ENCODE measurements at regions not wholly inside any gene's neighbourhood (a gene's known extent, or its start where the extent isn't known, plus 50 kb on each side); places are given as distances from the start of the nearest gene placed in this dataset.

- TF ChIP-seq EGR1 (IDR thresholded peaks at IDR 0.05; ENCODE audit: low read depth in 2 of 2): no peak
- TF ChIP-seq JUND (IDR thresholded peaks at IDR 0.05): no peak
- no peak for TF ChIP-seq MAX (IDR thresholded peaks at IDR 0.05)
- TF ChIP-seq FOXA2 (IDR thresholded peaks at IDR 0.05): no peak
- TF ChIP-seq, protein P1, sequence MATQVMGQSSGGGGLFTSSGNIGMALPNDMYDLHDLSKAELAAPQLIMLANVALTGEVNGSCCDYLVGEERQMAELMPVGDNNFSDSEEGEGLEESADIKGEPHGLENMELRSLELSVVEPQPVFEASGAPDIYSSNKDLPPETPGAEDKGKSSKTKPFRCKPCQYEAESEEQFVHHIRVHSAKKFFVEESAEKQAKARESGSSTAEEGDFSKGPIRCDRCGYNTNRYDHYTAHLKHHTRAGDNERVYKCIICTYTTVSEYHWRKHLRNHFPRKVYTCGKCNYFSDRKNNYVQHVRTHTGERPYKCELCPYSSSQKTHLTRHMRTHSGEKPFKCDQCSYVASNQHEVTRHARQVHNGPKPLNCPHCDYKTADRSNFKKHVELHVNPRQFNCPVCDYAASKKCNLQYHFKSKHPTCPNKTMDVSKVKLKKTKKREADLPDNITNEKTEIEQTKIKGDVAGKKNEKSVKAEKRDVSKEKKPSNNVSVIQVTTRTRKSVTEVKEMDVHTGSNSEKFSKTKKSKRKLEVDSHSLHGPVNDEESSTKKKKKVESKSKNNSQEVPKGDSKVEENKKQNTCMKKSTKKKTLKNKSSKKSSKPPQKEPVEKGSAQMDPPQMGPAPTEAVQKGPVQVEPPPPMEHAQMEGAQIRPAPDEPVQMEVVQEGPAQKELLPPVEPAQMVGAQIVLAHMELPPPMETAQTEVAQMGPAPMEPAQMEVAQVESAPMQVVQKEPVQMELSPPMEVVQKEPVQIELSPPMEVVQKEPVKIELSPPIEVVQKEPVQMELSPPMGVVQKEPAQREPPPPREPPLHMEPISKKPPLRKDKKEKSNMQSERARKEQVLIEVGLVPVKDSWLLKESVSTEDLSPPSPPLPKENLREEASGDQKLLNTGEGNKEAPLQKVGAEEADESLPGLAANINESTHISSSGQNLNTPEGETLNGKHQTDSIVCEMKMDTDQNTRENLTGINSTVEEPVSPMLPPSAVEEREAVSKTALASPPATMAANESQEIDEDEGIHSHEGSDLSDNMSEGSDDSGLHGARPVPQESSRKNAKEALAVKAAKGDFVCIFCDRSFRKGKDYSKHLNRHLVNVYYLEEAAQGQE (IDR thresholded peaks at IDR 0.05): no peak
- TF ChIP-seq TAF1 (conservative IDR thresholded peaks at IDR 0.05): no peak
- no peak for TF ChIP-seq GABPA (IDR thresholded peaks at IDR 0.05 in 1 of 2, conservative IDR thresholded peaks at IDR 0.05 in 1 of 2)
- TF ChIP-seq, protein P2, sequence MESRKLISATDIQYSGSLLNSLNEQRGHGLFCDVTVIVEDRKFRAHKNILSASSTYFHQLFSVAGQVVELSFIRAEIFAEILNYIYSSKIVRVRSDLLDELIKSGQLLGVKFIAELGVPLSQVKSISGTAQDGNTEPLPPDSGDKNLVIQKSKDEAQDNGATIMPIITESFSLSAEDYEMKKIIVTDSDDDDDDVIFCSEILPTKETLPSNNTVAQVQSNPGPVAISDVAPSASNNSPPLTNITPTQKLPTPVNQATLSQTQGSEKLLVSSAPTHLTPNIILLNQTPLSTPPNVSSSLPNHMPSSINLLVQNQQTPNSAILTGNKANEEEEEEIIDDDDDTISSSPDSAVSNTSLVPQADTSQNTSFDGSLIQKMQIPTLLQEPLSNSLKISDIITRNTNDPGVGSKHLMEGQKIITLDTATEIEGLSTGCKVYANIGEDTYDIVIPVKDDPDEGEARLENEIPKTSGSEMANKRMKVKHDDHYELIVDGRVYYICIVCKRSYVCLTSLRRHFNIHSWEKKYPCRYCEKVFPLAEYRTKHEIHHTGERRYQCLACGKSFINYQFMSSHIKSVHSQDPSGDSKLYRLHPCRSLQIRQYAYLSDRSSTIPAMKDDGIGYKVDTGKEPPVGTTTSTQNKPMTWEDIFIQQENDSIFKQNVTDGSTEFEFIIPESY (IDR thresholded peaks at IDR 0.05): no peak
- TF ChIP-seq SP1 (IDR thresholded peaks at IDR 0.05): no peak
- no peak for TF ChIP-seq YY1 (IDR thresholded peaks at IDR 0.05)
- TF ChIP-seq FOXA1 (IDR thresholded peaks at IDR 0.05): no peak
- TF ChIP-seq ATF3 (IDR thresholded peaks at IDR 0.05): no peak
- no peak for TF ChIP-seq HNF4A (conservative IDR thresholded peaks at IDR 0.05)
- no peak for TF ChIP-seq RAD21 (IDR thresholded peaks at IDR 0.05)
- no peak for DNase-seq (ENCODE audit: low spot score)
- H3K9ac ChIP-seq (ENCODE audit: low read depth in 1 of 2, low read length in 2 of 2): no peak overlapping the region
- no peak overlapping the region for H3K27ac ChIP-seq (ENCODE audit: low read depth in 1 of 2, low read length in 2 of 2)
- H3K36me3 ChIP-seq (ENCODE audit: control insufficient read depth in 4 of 4, insufficient read depth in 3 of 4, low read depth in 1 of 4, low read length in 3 of 4): no peaks in the 10 kb centered on the region
- WGBS: 75% methylated on average over 1 of the region's 1 CpG
- no peak overlapping the region for H3K4me3 ChIP-seq (ENCODE audit: low read depth in 1 of 3, low read length in 3 of 3)
- H3K27me3 ChIP-seq (ENCODE audit: control insufficient read depth in 4 of 4, insufficient read depth in 4 of 4, low read length in 3 of 4): no peaks in the 10 kb centered on the region
- no peaks in the 10 kb centered on the region for H3K4me1 ChIP-seq (ENCODE audit: control insufficient read depth in 4 of 4, insufficient read depth in 4 of 4, low read length in 3 of 4)
- no peaks in the 10 kb centered on the region for H3K9me3 ChIP-seq (ENCODE audit: control insufficient read depth in 4 of 4, low read length in 3 of 4)
Measured at GRCh38 chr18:46297124-46297523, 192.9 kb downstream of the HAUS1 start.

DNA sequence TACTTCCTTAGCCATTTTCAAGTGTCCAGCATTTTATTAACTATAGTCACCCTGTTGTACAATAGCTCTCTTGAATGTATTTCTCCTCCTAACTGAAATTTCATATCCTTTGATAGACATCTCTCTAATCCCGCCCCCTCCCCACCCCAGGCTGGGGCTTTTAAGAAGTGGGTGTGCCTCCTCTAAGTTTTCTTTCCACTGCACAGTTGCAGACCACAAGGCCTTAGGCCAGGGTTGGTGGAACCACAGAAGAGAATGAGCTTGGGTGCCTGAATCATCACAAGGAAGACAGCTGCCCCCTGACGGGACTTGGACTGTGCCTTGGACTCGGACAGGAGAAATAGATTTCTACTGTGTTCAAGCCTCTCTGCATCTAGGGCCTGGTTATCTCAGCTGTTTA, 193.4 kb downstream of the HAUS1 start:
- no peak for DNase-seq (ENCODE audit: low spot score)
- no peaks in the 10 kb centered on the region for H3K4me1 ChIP-seq (ENCODE audit: control insufficient read depth in 4 of 4, insufficient read depth in 4 of 4, low read length in 3 of 4)
- H3K27me3 ChIP-seq (ENCODE audit: control insufficient read depth in 4 of 4, insufficient read depth in 4 of 4, low read length in 3 of 4): no peaks in the 10 kb centered on the region
- H3K27ac ChIP-seq (ENCODE audit: low read depth in 1 of 2, low read length in 2 of 2): no peak overlapping the region
- no peak overlapping the region for H3K4me3 ChIP-seq (ENCODE audit: low read depth in 1 of 3, low read length in 3 of 3)
- WGBS: 92% methylated on average over 3 of the region's 3 CpGs
- H3K36me3 ChIP-seq (ENCODE audit: control insufficient read depth in 4 of 4, insufficient read depth in 3 of 4, low read depth in 1 of 4, low read length in 3 of 4): no peaks in the 10 kb centered on the region
- no peak overlapping the region for H3K9ac ChIP-seq (ENCODE audit: low read depth in 1 of 2, low read length in 2 of 2)
- no peaks in the 10 kb centered on the region for H3K9me3 ChIP-seq (ENCODE audit: control insufficient read depth in 4 of 4, low read length in 3 of 4)
- TF ChIP-seq HNF4A (conservative IDR thresholded peaks at IDR 0.05) (no peak), HNF4G (IDR thresholded peaks at IDR 0.05) (no peak), NR2F2 (IDR thresholded peaks at IDR 0.05) (no peak), RAD21 (IDR thresholded peaks at IDR 0.05) (no peak), ATF3 (IDR thresholded peaks at IDR 0.05) (no peak), RXRA (IDR thresholded peaks at IDR 0.05) (no peak), TAF1 (conservative IDR thresholded peaks at IDR 0.05) (no peak), SP1 (IDR thresholded peaks at IDR 0.05) (no peak), MAX (IDR thresholded peaks at IDR 0.05) (no peak), FOXA1 (IDR thresholded peaks at IDR 0.05) (no peak)
- TF ChIP-seq, protein P2 (IDR thresholded peaks at IDR 0.05): no peak
- TF ChIP-seq, protein P1 (IDR thresholded peaks at IDR 0.05): no peak
- TF ChIP-seq, protein P3, sequence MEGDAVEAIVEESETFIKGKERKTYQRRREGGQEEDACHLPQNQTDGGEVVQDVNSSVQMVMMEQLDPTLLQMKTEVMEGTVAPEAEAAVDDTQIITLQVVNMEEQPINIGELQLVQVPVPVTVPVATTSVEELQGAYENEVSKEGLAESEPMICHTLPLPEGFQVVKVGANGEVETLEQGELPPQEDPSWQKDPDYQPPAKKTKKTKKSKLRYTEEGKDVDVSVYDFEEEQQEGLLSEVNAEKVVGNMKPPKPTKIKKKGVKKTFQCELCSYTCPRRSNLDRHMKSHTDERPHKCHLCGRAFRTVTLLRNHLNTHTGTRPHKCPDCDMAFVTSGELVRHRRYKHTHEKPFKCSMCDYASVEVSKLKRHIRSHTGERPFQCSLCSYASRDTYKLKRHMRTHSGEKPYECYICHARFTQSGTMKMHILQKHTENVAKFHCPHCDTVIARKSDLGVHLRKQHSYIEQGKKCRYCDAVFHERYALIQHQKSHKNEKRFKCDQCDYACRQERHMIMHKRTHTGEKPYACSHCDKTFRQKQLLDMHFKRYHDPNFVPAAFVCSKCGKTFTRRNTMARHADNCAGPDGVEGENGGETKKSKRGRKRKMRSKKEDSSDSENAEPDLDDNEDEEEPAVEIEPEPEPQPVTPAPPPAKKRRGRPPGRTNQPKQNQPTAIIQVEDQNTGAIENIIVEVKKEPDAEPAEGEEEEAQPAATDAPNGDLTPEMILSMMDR (IDR thresholded peaks at IDR 0.05; ENCODE audit: low read depth, low read length, missing input control): no peak

Data from liver (tissue), 8 donors.